Hepatocyte (in vitro differentiated cells): ENCODE measurements at regions not wholly inside any gene's neighbourhood (a gene's known extent, or its start where the extent isn't known, plus 50 kb on each side); places are given as distances from the start of the nearest gene placed in this dataset.

Experiments
- CTCF ChIP-seq: fragments of 200-600 bp; sonication (generic); IDR thresholded peaks from 2 replicates; pipeline ENCODE4 v1.5.1; 2016; ENCODE audit warnings: antibody characterized with exemption, mild to moderate bottlenecking; ENCODE audit not compliant: poor library complexity
- EZH2 ChIP-seq: fragments of 200-600 bp; sonication (generic); IDR thresholded peaks from 2 replicates; pipeline ENCODE4 v1.6.1; 2016; ENCODE audit warnings: antibody characterized with exemption, mild to moderate bottlenecking, borderline replicate concordance

- TF ChIP-seq EZH2 = no peak
- TF ChIP-seq CTCF = no peak
Observed at GRCh38 chr3:188047536-188047935, 106.4 kb upstream of the LPP start.
